GM12872 (cell line): ENCODE measurements at regions not wholly inside any gene's neighbourhood (a gene's known extent, or its start where the extent isn't known, plus 50 kb on each side); places are given as distances from the start of the nearest gene placed in this dataset.

ENCODE experiments used
- CTCF ChIP-seq: IDR thresholded peaks from 3 replicates; pipeline ENCODE4 v1.5.1; 2011; ENCODE audit warnings: low read depth, mild to moderate bottlenecking, low read length, moderate library complexity; ENCODE audit not compliant: insufficient read depth

- no peak for TF ChIP-seq CTCF
Measured at GRCh38 chr5:93294199-93294598, 286.8 kb downstream of the NR2F1-AS1 start.

- TF ChIP-seq CTCF, result no peak
Measured at GRCh38 chr5:93289942-93290341, 291.1 kb downstream of the NR2F1-AS1 start.

DNA sequence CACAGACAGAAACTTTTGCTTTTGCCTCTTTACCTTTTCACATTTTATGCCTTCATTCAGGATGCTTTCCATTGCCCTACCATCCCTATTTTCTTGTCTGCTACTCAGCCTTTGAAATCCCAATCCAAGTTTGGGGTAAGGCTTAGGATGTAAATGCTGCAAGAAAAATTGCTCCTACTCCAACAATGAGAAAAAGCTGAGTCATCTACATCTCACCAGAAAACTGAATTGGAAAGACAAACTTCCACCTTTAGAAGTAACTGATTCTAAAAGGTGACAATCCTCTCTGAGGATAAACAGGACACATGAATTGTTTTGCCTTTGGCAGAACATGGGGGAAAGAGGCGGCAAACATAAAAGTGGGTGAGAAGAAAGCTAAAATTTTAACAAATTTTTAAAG is 295.6 kb downstream of the NR2F1-AS1 start:
- no peak for TF ChIP-seq CTCF

- no peak for TF ChIP-seq CTCF
Measured at GRCh38 chr5:93281980-93282772, 298.8 kb downstream of the NR2F1-AS1 start.

DNA sequence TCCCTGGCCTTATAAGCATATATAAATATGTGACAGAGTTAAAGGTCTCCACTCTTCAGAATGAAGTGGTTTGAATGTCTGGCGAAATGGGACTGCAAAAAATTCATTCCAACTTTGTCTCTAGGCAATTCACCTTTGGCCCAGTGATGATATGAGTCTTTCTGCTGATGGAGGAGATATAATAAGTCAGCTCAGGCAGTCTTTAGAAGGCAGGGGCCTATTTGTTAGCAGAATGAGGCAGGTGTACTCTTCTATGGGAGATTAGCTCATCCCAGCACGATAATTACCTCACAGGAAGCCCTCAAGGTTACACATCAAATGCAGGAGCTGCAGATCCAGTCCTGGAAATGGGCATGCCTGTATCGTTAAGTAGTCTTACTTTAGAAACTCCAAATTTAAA is 300.5 kb downstream of the NR2F1-AS1 start:
- TF ChIP-seq CTCF, result no peak

DNA sequence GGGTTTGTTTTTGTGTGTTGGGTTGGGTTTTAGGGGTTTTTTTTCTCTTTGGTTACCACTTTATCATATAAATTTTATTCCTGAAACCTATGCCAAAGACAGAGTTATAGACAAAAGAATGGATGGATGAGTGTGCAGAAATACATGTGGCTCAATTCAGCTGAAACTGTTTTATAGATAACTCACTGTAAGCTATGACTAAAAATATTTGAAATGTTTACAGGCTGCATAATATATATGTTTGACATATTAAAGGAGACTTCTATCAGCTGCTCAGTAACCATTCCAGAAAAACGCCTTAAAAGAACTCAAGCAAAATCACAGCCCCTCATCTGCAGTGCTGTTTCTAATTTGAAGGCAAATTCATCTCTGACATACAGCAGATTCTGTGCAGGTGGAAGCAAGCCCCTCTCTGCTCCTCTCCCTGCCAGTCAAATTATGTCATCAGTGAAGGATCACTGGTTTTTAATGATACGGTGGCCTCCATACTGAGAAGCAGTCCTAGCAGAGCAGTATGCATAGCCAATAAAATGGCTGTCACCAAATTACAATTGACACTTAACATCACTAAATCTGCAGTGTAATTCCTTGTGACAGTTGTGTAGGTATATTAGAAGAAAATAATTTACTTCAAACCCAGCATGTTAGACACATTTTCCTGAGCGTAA is 301.6 kb downstream of the NR2F1-AS1 start:
- TF ChIP-seq CTCF, result no peak

DNA sequence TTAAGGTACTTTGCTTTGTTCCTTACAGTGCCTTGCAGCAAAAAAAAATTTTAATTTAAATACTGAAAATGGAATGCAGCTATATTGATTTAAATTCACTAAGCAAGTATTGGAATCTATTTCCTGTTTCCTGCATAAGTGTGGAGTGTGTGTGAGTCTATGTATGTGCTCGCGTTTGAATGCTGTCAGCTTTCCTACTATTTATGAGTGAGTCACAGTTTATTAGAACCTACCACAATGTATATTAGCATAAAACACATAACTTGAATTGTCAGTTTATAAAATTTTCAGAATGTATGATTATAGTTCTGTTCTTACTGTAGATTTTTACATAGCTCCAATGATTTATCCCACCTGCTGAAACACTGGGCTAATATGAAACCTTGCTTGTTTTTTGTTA is 302.1 kb downstream of the NR2F1-AS1 start:
- no peak for TF ChIP-seq CTCF
